ENCODE measurements at regions not wholly inside any gene's neighbourhood (a gene's known extent, or its start where the extent isn't known, plus 50 kb on each side); places are given as distances from the start of the nearest gene placed in this dataset.

GRCh38 chr16:87061243-87061920, 255.8 kb downstream of the C16orf95 start:
- intact Hi-C loops (cut with DNase I): loop anchor here (5.0 kb wide), 1 partner anchor 494 kb away; the partner anchor contains the start of gene FOXC2
- DNase-seq (no peak), FAIRE-seq (no peak)
- no peaks in the 10 kb centered on the region for H3K9me3 ChIP-seq (ENCODE audit: control insufficient read depth in 2 of 3, insufficient read depth in 1 of 3, low read length in 3 of 3)
- H3K4me1 ChIP-seq (ENCODE audit: control insufficient read depth in 2 of 3, insufficient read depth in 2 of 3, low read depth in 1 of 3, low read length in 3 of 3): peaks cover 0 to 5% (median 2%) of the 10 kb centered on the region in 3 donors
- H3K9ac ChIP-seq (ENCODE audit: low read length in 3 of 3): no peak overlapping the region
- TF ChIP-seq CTCF (IDR thresholded peaks at IDR 0.05; ENCODE audit: borderline replicate concordance, extremely low read depth, insufficient read depth): no peak
- no peaks in the 10 kb centered on the region for H3K36me3 ChIP-seq (ENCODE audit: control insufficient read depth in 2 of 3, insufficient read depth in 3 of 3, low read length in 3 of 3)
- H3K4me3 ChIP-seq (ENCODE audit: low read length in 3 of 3): no peak overlapping the region
- no peaks in the 10 kb centered on the region for H3K27me3 ChIP-seq (ENCODE audit: control insufficient read depth, insufficient read depth, low read length)
- H3K27ac ChIP-seq (ENCODE audit: low read depth in 2 of 2, low read length in 2 of 2): no peak overlapping the region

GRCh38 chr16:87062569-87063442, 254.4 kb downstream of the C16orf95 start:
- Histone ChIP-seq H3K27me3 (ENCODE audit: control insufficient read depth, insufficient read depth, low read length) (no peaks in the 10 kb centered on the region), H3K4me1 (ENCODE audit: control insufficient read depth in 2 of 3, insufficient read depth in 2 of 3, low read depth in 1 of 3, low read length in 3 of 3) (peaks cover 0 to 5% (median 2%) of the 10 kb centered on the region in 3 donors), H3K9ac (ENCODE audit: low read length in 3 of 3) (peak overlapping the region in 2 of 3 donors; percentile 1 to 38), H3K27ac (ENCODE audit: low read depth in 2 of 2, low read length in 2 of 2) (peak overlapping the region; percentile 13 to 72), H3K9me3 (ENCODE audit: control insufficient read depth in 2 of 3, insufficient read depth in 1 of 3, low read length in 3 of 3) (no peaks in the 10 kb centered on the region), H3K36me3 (ENCODE audit: control insufficient read depth in 2 of 3, insufficient read depth in 3 of 3, low read length in 3 of 3) (no peaks in the 10 kb centered on the region), H3K4me3 (ENCODE audit: low read length in 3 of 3) (peak overlapping the region in 2 of 3 donors; percentile 41 to 45)
- FAIRE-seq (no peak), DNase-seq (peak; percentile 83 to 95 (median 91))
- peak; percentile 66 for TF ChIP-seq CTCF (IDR thresholded peaks at IDR 0.05; ENCODE audit: borderline replicate concordance, extremely low read depth, insufficient read depth)
- intact Hi-C loops (cut with DNase I): loop anchor here (5.0 kb wide), 1 partner anchor 496 kb away; the partner anchor contains the start of gene FOXC2

GRCh38 chr16:87063543-87063942, 253.6 kb downstream of the C16orf95 start:
- H3K4me3 ChIP-seq (ENCODE audit: low read length in 3 of 3): peak overlapping the region; percentile 24 to 76 (median 45)
- H3K4me1 ChIP-seq (ENCODE audit: control insufficient read depth in 2 of 3, insufficient read depth in 2 of 3, low read depth in 1 of 3, low read length in 3 of 3): peaks cover 0 to 5% (median 2%) of the 10 kb centered on the region in 3 donors
- H3K9me3 ChIP-seq (ENCODE audit: control insufficient read depth in 2 of 3, insufficient read depth in 1 of 3, low read length in 3 of 3): no peaks in the 10 kb centered on the region
- DNase-seq (peak in 1 of 5 donors; percentile 46), FAIRE-seq (no peak)
- peak overlapping the region; percentile 13 to 72 for H3K27ac ChIP-seq (ENCODE audit: low read depth in 2 of 2, low read length in 2 of 2)
- peak overlapping the region; percentile 24 to 68 (median 41) for H3K9ac ChIP-seq (ENCODE audit: low read length in 3 of 3)
- H3K27me3 ChIP-seq (ENCODE audit: control insufficient read depth, insufficient read depth, low read length): no peaks in the 10 kb centered on the region
- intact Hi-C loops (cut with DNase I): loop anchor here (5.0 kb wide), 1 partner anchor 496 kb away; the partner anchor contains the start of gene FOXC2
- H3K36me3 ChIP-seq (ENCODE audit: control insufficient read depth in 2 of 3, insufficient read depth in 3 of 3, low read length in 3 of 3): no peaks in the 10 kb centered on the region
- TF ChIP-seq CTCF (IDR thresholded peaks at IDR 0.05; ENCODE audit: borderline replicate concordance, extremely low read depth, insufficient read depth): no peak

Data from kidney (tissue), 13 donors.